ENCODE measurements at regions not wholly inside any gene's neighbourhood (a gene's known extent, or its start where the extent isn't known, plus 50 kb on each side); places are given as distances from the start of the nearest gene placed in this dataset.

GRCh38 chr14:101237252-101237616, 324.1 kb upstream of the DIO3 start:
- WGBS, 2 donors = 82 to 89% methylated on average over 9 of the region's 9 CpGs
- peak in 1 of 3 donors; percentile 10 for DNase-seq
- Histone ChIP-seq H3K4me3 (no peak overlapping the region), H3K36me3 (ENCODE audit: control insufficient read depth in 4 of 4, insufficient read depth in 4 of 4, low read length in 4 of 4) (no peaks in the 10 kb centered on the region), H3K9me3 (ENCODE audit: control insufficient read depth in 4 of 4, insufficient read depth in 3 of 4, low read length in 3 of 4) (no peaks in the 10 kb centered on the region), H3K4me1 (ENCODE audit: control insufficient read depth in 5 of 5, insufficient read depth in 5 of 5, low read length in 5 of 5) (peaks cover 0 to 34% (median 5%) of the 10 kb centered on the region in 5 donors), H3K27ac (ENCODE audit: low read depth in 1 of 2, low read length in 1 of 2) (no peak overlapping the region), H3K27me3 (ENCODE audit: control insufficient read depth in 3 of 3, insufficient read depth in 3 of 3, low read length in 2 of 3) (no peaks in the 10 kb centered on the region), H3K9ac (ENCODE audit: insufficient read depth in 1 of 2, low read length in 2 of 2) (no peak overlapping the region)
- no peak for TF ChIP-seq CTCF (IDR thresholded peaks at IDR 0.05; ENCODE audit: control extremely low read depth, extremely low read depth)
- no peak for ATAC-seq (ENCODE audit: insufficient read depth, low FRiP score)

- Histone ChIP-seq H3K36me3 (ENCODE audit: control insufficient read depth in 4 of 4, insufficient read depth in 4 of 4, low read length in 4 of 4) (no peaks in the 10 kb centered on the region), H3K27ac (ENCODE audit: low read depth in 1 of 2, low read length in 1 of 2) (no peak overlapping the region), H3K4me3 (no peak overlapping the region), H3K4me1 (ENCODE audit: control insufficient read depth in 5 of 5, insufficient read depth in 5 of 5, low read length in 5 of 5) (peaks cover 0 to 17% (median 0%) of the 10 kb centered on the region in 5 donors), H3K27me3 (ENCODE audit: control insufficient read depth in 3 of 3, insufficient read depth in 3 of 3, low read length in 2 of 3) (no peaks in the 10 kb centered on the region), H3K9me3 (ENCODE audit: control insufficient read depth in 4 of 4, insufficient read depth in 3 of 4, low read length in 3 of 4) (peaks cover 0 to 2% (median 0%) of the 10 kb centered on the region in 4 donors), H3K9ac (ENCODE audit: insufficient read depth in 1 of 2, low read length in 2 of 2) (no peak overlapping the region)
- no peak for TF ChIP-seq CTCF (IDR thresholded peaks at IDR 0.05; ENCODE audit: control extremely low read depth, extremely low read depth)
- WGBS, 2 donors = 58 to 80% methylated on average over 9 of the region's 9 CpGs
- DNase-seq = peak in 1 of 3 donors; percentile 10
- ATAC-seq (ENCODE audit: insufficient read depth, low FRiP score) = no peak
Measured at GRCh38 chr14:101239065-101239464, 322.2 kb upstream of the DIO3 start.

GRCh38 chr14:101241147-101241546, 320.1 kb upstream of the DIO3 start:
- Histone ChIP-seq H3K4me3 (no peak overlapping the region), H3K27ac (ENCODE audit: low read depth in 1 of 2, low read length in 1 of 2) (no peak overlapping the region), H3K27me3 (ENCODE audit: control insufficient read depth in 3 of 3, insufficient read depth in 3 of 3, low read length in 2 of 3) (no peaks in the 10 kb centered on the region), H3K4me1 (ENCODE audit: control insufficient read depth in 5 of 5, insufficient read depth in 5 of 5, low read length in 5 of 5) (peaks cover 0 to 9% (median 0%) of the 10 kb centered on the region in 5 donors), H3K36me3 (ENCODE audit: control insufficient read depth in 4 of 4, insufficient read depth in 4 of 4, low read length in 4 of 4) (no peaks in the 10 kb centered on the region), H3K9ac (ENCODE audit: insufficient read depth in 1 of 2, low read length in 2 of 2) (no peak overlapping the region), H3K9me3 (ENCODE audit: control insufficient read depth in 4 of 4, insufficient read depth in 3 of 4, low read length in 3 of 4) (peaks cover 0 to 2% (median 0%) of the 10 kb centered on the region in 4 donors)
- DNase-seq = no peak
- no peak for ATAC-seq (ENCODE audit: insufficient read depth, low FRiP score)
- TF ChIP-seq CTCF (IDR thresholded peaks at IDR 0.05; ENCODE audit: control extremely low read depth, extremely low read depth) = no peak
- 88 to 96% methylated on average over 2 of the region's 2 CpGs for WGBS, 2 donors

- no peak for TF ChIP-seq CTCF (IDR thresholded peaks at IDR 0.05; ENCODE audit: control extremely low read depth, extremely low read depth)
- ATAC-seq (ENCODE audit: insufficient read depth, low FRiP score) (no peak), DNase-seq (no peak)
- no peak overlapping the region for H3K4me3 ChIP-seq
- 80 to 89% methylated on average over 10 of the region's 10 CpGs for WGBS, 2 donors
- no peaks in the 10 kb centered on the region for H3K27me3 ChIP-seq (ENCODE audit: control insufficient read depth in 3 of 3, insufficient read depth in 3 of 3, low read length in 2 of 3)
- H3K36me3 ChIP-seq (ENCODE audit: control insufficient read depth in 4 of 4, insufficient read depth in 4 of 4, low read length in 4 of 4) = no peaks in the 10 kb centered on the region
- H3K9me3 ChIP-seq (ENCODE audit: control insufficient read depth in 4 of 4, insufficient read depth in 3 of 4, low read length in 3 of 4) = peaks cover 0 to 2% (median 0%) of the 10 kb centered on the region in 4 donors
- no peak overlapping the region for H3K27ac ChIP-seq (ENCODE audit: low read depth in 1 of 2, low read length in 1 of 2)
- H3K4me1 ChIP-seq (ENCODE audit: control insufficient read depth in 5 of 5, insufficient read depth in 5 of 5, low read length in 5 of 5) = peaks cover 0 to 9% (median 0%) of the 10 kb centered on the region in 5 donors
- H3K9ac ChIP-seq (ENCODE audit: insufficient read depth in 1 of 2, low read length in 2 of 2) = no peak overlapping the region
Measured at GRCh38 chr14:101241807-101242278, 319.5 kb upstream of the DIO3 start.
